ENCODE measurements at regions not wholly inside any gene's neighbourhood (a gene's known extent, or its start where the extent isn't known, plus 50 kb on each side); places are given as distances from the start of the nearest gene placed in this dataset.

- POLR2A ChIA-PET: no interaction called here
- no peaks in the 10 kb centered on the region for H3K27me3 Mint-ChIP-seq
- CTCF ChIA-PET: no interaction called here
- Histone ChIP-seq H3K9me3 (ENCODE audit: control insufficient read depth in 2 of 3, low read length in 3 of 3) (no peaks in the 10 kb centered on the region), H3K36me3 (ENCODE audit: control insufficient read depth in 2 of 3, insufficient read depth in 3 of 3, low read length in 3 of 3) (no peaks in the 10 kb centered on the region), H3K27ac (ENCODE audit: low read depth, low read length) (no peak overlapping the region), H3K4me1 (ENCODE audit: control insufficient read depth in 2 of 2, insufficient read depth in 2 of 2, low read length in 2 of 2) (no peaks in the 10 kb centered on the region), H3K4me3 (ENCODE audit: low read length) (no peak overlapping the region), H3K27me3 (ENCODE audit: control insufficient read depth in 2 of 2, insufficient read depth in 2 of 2, low read length in 2 of 2) (no peaks in the 10 kb centered on the region)
- no peaks in the 10 kb centered on the region for H3K36me3 Mint-ChIP-seq
- no peak for DNase-seq
- peaks cover 0 to 3% (median 0%) of the 10 kb centered on the region in 11 donors for H3K9me3 Mint-ChIP-seq
- intact Hi-C loops (cut with micrococcal nuclease): no loop called here
- no peak for ATAC-seq
- no peak overlapping the region for H3K27ac Mint-ChIP-seq
- H3K4me3 Mint-ChIP-seq: no peak overlapping the region
- H3K4me1 Mint-ChIP-seq: no peaks in the 10 kb centered on the region
Observed at GRCh38 chr13:70950664-70951063, 842.4 kb upstream of the KLHL1 start.

- Mint-ChIP-seq H3K36me3 (no peaks in the 10 kb centered on the region), H3K4me3 (no peak overlapping the region), H3K27ac (no peak overlapping the region), H3K4me1 (no peaks in the 10 kb centered on the region), H3K27me3 (no peaks in the 10 kb centered on the region), H3K9me3 (peaks cover 0 to 10% (median 0%) of the 10 kb centered on the region in 11 donors)
- Histone ChIP-seq H3K27ac (ENCODE audit: low read depth, low read length) (no peak overlapping the region), H3K27me3 (ENCODE audit: control insufficient read depth in 2 of 2, insufficient read depth in 2 of 2, low read length in 2 of 2) (no peaks in the 10 kb centered on the region), H3K9me3 (ENCODE audit: control insufficient read depth in 2 of 3, low read length in 3 of 3) (no peaks in the 10 kb centered on the region), H3K4me1 (ENCODE audit: control insufficient read depth in 2 of 2, insufficient read depth in 2 of 2, low read length in 2 of 2) (no peaks in the 10 kb centered on the region), H3K36me3 (ENCODE audit: control insufficient read depth in 2 of 3, insufficient read depth in 3 of 3, low read length in 3 of 3) (no peaks in the 10 kb centered on the region), H3K4me3 (ENCODE audit: low read length) (no peak overlapping the region)
- ATAC-seq (no peak), DNase-seq (no peak)
- intact Hi-C loops (cut with micrococcal nuclease): no loop called here
- POLR2A ChIA-PET: no interaction called here
- CTCF ChIA-PET: no interaction called here
Observed at GRCh38 chr13:70945506-70945905, 837.3 kb upstream of the KLHL1 start.

- DNase-seq: no peak
- Histone ChIP-seq H3K9me3 (ENCODE audit: control insufficient read depth in 2 of 3, low read length in 3 of 3) (no peaks in the 10 kb centered on the region), H3K27ac (ENCODE audit: low read depth, low read length) (no peak overlapping the region), H3K4me1 (ENCODE audit: control insufficient read depth in 2 of 2, insufficient read depth in 2 of 2, low read length in 2 of 2) (no peaks in the 10 kb centered on the region), H3K4me3 (ENCODE audit: low read length) (no peak overlapping the region), H3K27me3 (ENCODE audit: control insufficient read depth in 2 of 2, insufficient read depth in 2 of 2, low read length in 2 of 2) (no peaks in the 10 kb centered on the region), H3K36me3 (ENCODE audit: control insufficient read depth in 2 of 3, insufficient read depth in 3 of 3, low read length in 3 of 3) (no peaks in the 10 kb centered on the region)
- H3K27ac Mint-ChIP-seq: no peak overlapping the region
- H3K4me1 Mint-ChIP-seq: no peaks in the 10 kb centered on the region
- ChIA-PET CTCF (no interaction called here), POLR2A (interaction anchor here (0.7 kb wide), 1 partner anchor 350 kb away, joined by 3 read pairs; no protein-coding TSS in a partner anchor)
- H3K27me3 Mint-ChIP-seq: no peaks in the 10 kb centered on the region
- intact Hi-C loops (cut with micrococcal nuclease): no loop called here
- peaks cover 0 to 18% (median 0%) of the 10 kb centered on the region in 11 donors for H3K9me3 Mint-ChIP-seq
- no peak for ATAC-seq
- H3K4me3 Mint-ChIP-seq: no peak overlapping the region
- H3K36me3 Mint-ChIP-seq: no peaks in the 10 kb centered on the region
Observed at GRCh38 chr13:70941454-70941853, 833.2 kb upstream of the KLHL1 start.

GRCh38 chr13:70938462-70938861 is 830.2 kb upstream of the KLHL1 start:
- H3K27ac ChIP-seq (ENCODE audit: low read depth, low read length): no peak overlapping the region
- ATAC-seq (no peak), DNase-seq (no peak)
- intact Hi-C loops (cut with micrococcal nuclease): no loop called here
- no peaks in the 10 kb centered on the region for H3K27me3 Mint-ChIP-seq
- CTCF ChIA-PET: no interaction called here
- no peaks in the 10 kb centered on the region for H3K4me1 ChIP-seq (ENCODE audit: control insufficient read depth in 2 of 2, insufficient read depth in 2 of 2, low read length in 2 of 2)
- H3K4me1 Mint-ChIP-seq: no peaks in the 10 kb centered on the region
- no peak overlapping the region for H3K27ac Mint-ChIP-seq
- no peak overlapping the region for H3K4me3 ChIP-seq (ENCODE audit: low read length)
- no peaks in the 10 kb centered on the region for H3K9me3 ChIP-seq (ENCODE audit: control insufficient read depth in 2 of 3, low read length in 3 of 3)
- POLR2A ChIA-PET: no interaction called here
- H3K36me3 Mint-ChIP-seq: no peaks in the 10 kb centered on the region
- H3K4me3 Mint-ChIP-seq: no peak overlapping the region
- no peaks in the 10 kb centered on the region for H3K36me3 ChIP-seq (ENCODE audit: control insufficient read depth in 2 of 3, insufficient read depth in 3 of 3, low read length in 3 of 3)
- peaks cover 0 to 22% (median 0%) of the 10 kb centered on the region in 11 donors for H3K9me3 Mint-ChIP-seq
- no peaks in the 10 kb centered on the region for H3K27me3 ChIP-seq (ENCODE audit: control insufficient read depth in 2 of 2, insufficient read depth in 2 of 2, low read length in 2 of 2)

GRCh38 chr13:70932511-70932910 is 824.3 kb upstream of the KLHL1 start:
- no peaks in the 10 kb centered on the region for H3K27me3 ChIP-seq (ENCODE audit: control insufficient read depth in 2 of 2, insufficient read depth in 2 of 2, low read length in 2 of 2)
- ATAC-seq (no peak), DNase-seq (no peak)
- H3K27me3 Mint-ChIP-seq: no peaks in the 10 kb centered on the region
- H3K4me3 Mint-ChIP-seq: no peak overlapping the region
- H3K9me3 Mint-ChIP-seq: peaks cover 0 to 12% (median 2%) of the 10 kb centered on the region in 11 donors
- POLR2A ChIA-PET: no interaction called here
- no peaks in the 10 kb centered on the region for H3K4me1 Mint-ChIP-seq
- H3K36me3 Mint-ChIP-seq: no peaks in the 10 kb centered on the region
- intact Hi-C loops (cut with micrococcal nuclease): no loop called here
- CTCF ChIA-PET: interaction anchor here (0.6 kb wide), 1 partner anchor 1403 kb away, joined by 3 read pairs; no protein-coding TSS in a partner anchor
- no peak overlapping the region for H3K27ac Mint-ChIP-seq
- H3K4me3 ChIP-seq (ENCODE audit: low read length): no peak overlapping the region
- no peaks in the 10 kb centered on the region for H3K9me3 ChIP-seq (ENCODE audit: control insufficient read depth in 2 of 3, low read length in 3 of 3)
- H3K4me1 ChIP-seq (ENCODE audit: control insufficient read depth in 2 of 2, insufficient read depth in 2 of 2, low read length in 2 of 2): no peaks in the 10 kb centered on the region
- no peak overlapping the region for H3K27ac ChIP-seq (ENCODE audit: low read depth, low read length)
- no peaks in the 10 kb centered on the region for H3K36me3 ChIP-seq (ENCODE audit: control insufficient read depth in 2 of 3, insufficient read depth in 3 of 3, low read length in 3 of 3)

GRCh38 chr13:70923863-70924752 is 815.9 kb upstream of the KLHL1 start:
- Histone ChIP-seq H3K9me3 (ENCODE audit: control insufficient read depth in 2 of 3, low read length in 3 of 3) (no peaks in the 10 kb centered on the region), H3K36me3 (ENCODE audit: control insufficient read depth in 2 of 3, insufficient read depth in 3 of 3, low read length in 3 of 3) (no peaks in the 10 kb centered on the region), H3K27ac (ENCODE audit: low read depth, low read length) (no peak overlapping the region), H3K27me3 (ENCODE audit: control insufficient read depth in 2 of 2, insufficient read depth in 2 of 2, low read length in 2 of 2) (no peaks in the 10 kb centered on the region), H3K4me1 (ENCODE audit: control insufficient read depth in 2 of 2, insufficient read depth in 2 of 2, low read length in 2 of 2) (no peaks in the 10 kb centered on the region), H3K4me3 (ENCODE audit: low read length) (no peak overlapping the region)
- Mint-ChIP-seq H3K27me3 (no peaks in the 10 kb centered on the region), H3K27ac (no peak overlapping the region), H3K36me3 (no peaks in the 10 kb centered on the region), H3K4me1 (no peaks in the 10 kb centered on the region), H3K4me3 (no peak overlapping the region), H3K9me3 (peaks cover 0 to 4% (median 0%) of the 10 kb centered on the region in 11 donors)
- ATAC-seq: no peak
- ChIA-PET POLR2A (no interaction called here), CTCF (no interaction called here)
- DNase-seq: no peak
- intact Hi-C loops (cut with micrococcal nuclease): no loop called here

GRCh38 chr13:70911286-70911685 is 803.0 kb upstream of the KLHL1 start:
- Histone ChIP-seq H3K4me3 (ENCODE audit: low read length) (no peak overlapping the region), H3K9me3 (ENCODE audit: control insufficient read depth in 2 of 3, low read length in 3 of 3) (no peaks in the 10 kb centered on the region), H3K27me3 (ENCODE audit: control insufficient read depth in 2 of 2, insufficient read depth in 2 of 2, low read length in 2 of 2) (no peaks in the 10 kb centered on the region), H3K36me3 (ENCODE audit: control insufficient read depth in 2 of 3, insufficient read depth in 3 of 3, low read length in 3 of 3) (no peaks in the 10 kb centered on the region), H3K27ac (ENCODE audit: low read depth, low read length) (no peak overlapping the region), H3K4me1 (ENCODE audit: control insufficient read depth in 2 of 2, insufficient read depth in 2 of 2, low read length in 2 of 2) (no peaks in the 10 kb centered on the region)
- ChIA-PET POLR2A (no interaction called here), CTCF (no interaction called here)
- ATAC-seq: no peak
- H3K27me3 Mint-ChIP-seq: no peaks in the 10 kb centered on the region
- no peaks in the 10 kb centered on the region for H3K36me3 Mint-ChIP-seq
- H3K9me3 Mint-ChIP-seq: peaks cover 0 to 5% (median 0%) of the 10 kb centered on the region in 11 donors
- no peak for DNase-seq
- no peak overlapping the region for H3K27ac Mint-ChIP-seq
- H3K4me3 Mint-ChIP-seq: no peak overlapping the region
- no peaks in the 10 kb centered on the region for H3K4me1 Mint-ChIP-seq
- intact Hi-C loops (cut with micrococcal nuclease): no loop called here

Data from naive thymus-derived CD4-positive, alpha-beta T cell (primary cell).